ENCODE measurements at regions not wholly inside any gene's neighbourhood (a gene's known extent, or its start where the extent isn't known, plus 50 kb on each side); places are given as distances from the start of the nearest gene placed in this dataset.

- no peak for TF ChIP-seq EZH2phosphoT487 (IDR thresholded peaks at IDR 0.05; ENCODE audit: unreplicated experiment)
Measured at GRCh38 chr2:187986390-187987105, 305.1 kb upstream of the GULP1 start (continued).

- H3F3A ChIP-seq (replicated peaks; ENCODE audit: low read depth) = no peaks in the 10 kb centered on the region
- Mint-ChIP-seq H3K4me3 (no peak overlapping the region), H3K27ac (0 out of 2 replicates have a peak overlapping the region, but pooled peaks have one; percentile 14), H3K4me1 (peaks cover 42% of the 10 kb centered on the region), H3K36me3 (ENCODE audit: low read depth) (no peaks in the 10 kb centered on the region), H3K27me3 (ENCODE audit: insufficient read depth, low read depth, poor library complexity) (peaks cover 3% of the 10 kb centered on the region), H3K9me3 (peaks cover 3% of the 10 kb centered on the region; the same call in 2 of the 3 replicates)
- TF ChIP-seq REST (IDR thresholded peaks at IDR 0.05; ENCODE audit: unreplicated experiment) (no peak), ETS1 (IDR thresholded peaks at IDR 0.05) (0 out of 2 replicates have a peak, but pooled peaks have one; percentile 14)
- ATAC-seq (peak; percentile 19; the same call in 2 of the 3 replicates), DNase-seq (ENCODE audit: low spot score) (peak; percentile 64)
- no peaks in the 10 kb centered on the region for H3K36me3 ChIP-seq (ENCODE audit: insufficient read depth)
- H3K4me3 ChIP-seq = no peak overlapping the region
- H3K27ac ChIP-seq (ENCODE audit: low read depth) = peak overlapping the region; percentile 51; the same call in 1 of the 2 replicates
- H3K79me2 ChIP-seq (replicated peaks; ENCODE audit: insufficient read depth) = no peaks in the 10 kb centered on the region
- peaks cover 57% of the 10 kb centered on the region for H3K4me1 ChIP-seq (ENCODE audit: insufficient read depth)
- no peaks in the 10 kb centered on the region for H4K20me1 ChIP-seq (replicated peaks; ENCODE audit: insufficient read depth)
- H3K27me3 ChIP-seq (ENCODE audit: insufficient read depth) = no peaks in the 10 kb centered on the region
- no peaks in the 10 kb centered on the region for H3K9me2 ChIP-seq (ENCODE audit: insufficient read depth)
- no peak overlapping the region for H3K4me2 ChIP-seq
- no peak overlapping the region for H2AFZ ChIP-seq
Measured at GRCh38 chr2:187988348-187988747, 303.3 kb upstream of the GULP1 start.

- no peak overlapping the region for H3K4me3 Mint-ChIP-seq
- H3K36me3 ChIP-seq (ENCODE audit: insufficient read depth) = no peaks in the 10 kb centered on the region
- no peak overlapping the region for H3K4me3 ChIP-seq
- peaks cover 66% of the 10 kb centered on the region for H3K4me1 ChIP-seq (ENCODE audit: insufficient read depth)
- no peaks in the 10 kb centered on the region for H3K27me3 ChIP-seq (ENCODE audit: insufficient read depth)
- H3K4me2 ChIP-seq = no peak overlapping the region
- H3K27ac ChIP-seq (ENCODE audit: low read depth) = 0 out of 2 replicates have a peak overlapping the region, but pooled peaks have one; percentile 48
- H3K36me3 Mint-ChIP-seq (ENCODE audit: low read depth) = no peaks in the 10 kb centered on the region
- ATAC-seq = peak; percentile 59
- peaks cover 3% of the 10 kb centered on the region for H3K27me3 Mint-ChIP-seq (ENCODE audit: insufficient read depth, low read depth, poor library complexity)
- peak overlapping the region; percentile 84 for H3K27ac Mint-ChIP-seq
- DNase-seq (ENCODE audit: low spot score) = peak; percentile 37
- no peak overlapping the region for H2AFZ ChIP-seq
- no peaks in the 10 kb centered on the region for H3K79me2 ChIP-seq (replicated peaks; ENCODE audit: insufficient read depth)
- H3F3A ChIP-seq (replicated peaks; ENCODE audit: low read depth) = no peaks in the 10 kb centered on the region
- H3K4me1 Mint-ChIP-seq = peaks cover 52% of the 10 kb centered on the region
- H3K9me2 ChIP-seq (ENCODE audit: insufficient read depth) = no peaks in the 10 kb centered on the region
- no peaks in the 10 kb centered on the region for H4K20me1 ChIP-seq (replicated peaks; ENCODE audit: insufficient read depth)
- H3K9me3 Mint-ChIP-seq = peaks cover 3% of the 10 kb centered on the region; the same call in 2 of the 3 replicates
- TF ChIP-seq EZH2 (IDR thresholded peaks at IDR 0.05; ENCODE audit: low read depth, unreplicated experiment) (no peak), CTCF (conservative IDR thresholded peaks at IDR 0.05; ENCODE audit: low read depth in 2 of 2) (no peak)
Measured at GRCh38 chr2:187989925-187990623, 301.6 kb upstream of the GULP1 start.
